NCI-H1417 treated with DMSO at 0.1 percent for 48 hours (cell line): ENCODE measurements at regions not wholly inside any gene's neighbourhood (a gene's known extent, or its start where the extent isn't known, plus 50 kb on each side); places are given as distances from the start of the nearest gene placed in this dataset.
"Not testable (repeated sequence)": the region's sequence is repeated elsewhere in the genome, so short reads cannot be mapped to it uniquely, and the experiment has no call there.

Experiments used
- DNase-seq: peaks from one replicate; lab custom pipeline; 2025; lab: John Stamatoyannopoulos, UW

- no peak for DNase-seq
Measured at GRCh38 chr2:133624551-133624950, 56.3 kb upstream of the NCKAP5 start.

GRCh38 chr2:133627741-133628140 is 59.5 kb upstream of the NCKAP5 start:
- DNase-seq: no peak

GRCh38 chr2:133633309-133633708 is 65.0 kb upstream of the NCKAP5 start:
- DNase-seq: no peak

GRCh38 chr2:133633881-133634409 is 65.7 kb upstream of the NCKAP5 start:
- DNase-seq: no peak

- no peak for DNase-seq
Measured at GRCh38 chr2:133635131-133635530, 66.9 kb upstream of the NCKAP5 start.

GRCh38 chr2:133636287-133636686 is 68.0 kb upstream of the NCKAP5 start:
- DNase-seq: no peak

- DNase-seq: no peak
Measured at GRCh38 chr2:133640103-133640502, 71.8 kb upstream of the NCKAP5 start.

- no peak for DNase-seq
Measured at GRCh38 chr2:133641497-133641896, 73.2 kb upstream of the NCKAP5 start.

- DNase-seq: no peak
Measured at GRCh38 chr2:133641942-133642725, 73.9 kb upstream of the NCKAP5 start.

- no peak for DNase-seq
Measured at GRCh38 chr2:133642791-133643191, 74.5 kb upstream of the NCKAP5 start.

- DNase-seq: no peak
Measured at GRCh38 chr2:133643863-133644262, 75.6 kb upstream of the NCKAP5 start.

GRCh38 chr2:133644846-133645245 is 76.6 kb upstream of the NCKAP5 start:
- DNase-seq: no peak

GRCh38 chr2:133647386-133647785 is 79.1 kb upstream of the NCKAP5 start:
- not testable (repeated sequence) for DNase-seq

- DNase-seq: no peak
Measured at GRCh38 chr2:133651861-133652260, 83.6 kb upstream of the NCKAP5 start.

GRCh38 chr2:133652398-133652797 is 84.1 kb upstream of the NCKAP5 start:
- no peak for DNase-seq

GRCh38 chr2:133653056-133653455 is 84.8 kb upstream of the NCKAP5 start:
- DNase-seq: no peak

GRCh38 chr2:133654949-133655348 is 86.7 kb upstream of the NCKAP5 start:
- no peak for DNase-seq

GRCh38 chr2:133655610-133656009 is 87.3 kb upstream of the NCKAP5 start:
- DNase-seq: no peak

- DNase-seq: no peak
Measured at GRCh38 chr2:133657591-133657990, 89.3 kb upstream of the NCKAP5 start.

GRCh38 chr2:133658020-133658903 is 90.0 kb upstream of the NCKAP5 start:
- DNase-seq: no peak

- DNase-seq: no peak
Measured at GRCh38 chr2:133660510-133660909, 92.2 kb upstream of the NCKAP5 start.

- DNase-seq: no peak
Measured at GRCh38 chr2:133661392-133661791, 93.1 kb upstream of the NCKAP5 start.

- DNase-seq: no peak
Measured at GRCh38 chr2:133666621-133667020, 98.4 kb upstream of the NCKAP5 start.
